HL-60 (cell line): ENCODE measurements at regions not wholly inside any gene's neighbourhood (a gene's known extent, or its start where the extent isn't known, plus 50 kb on each side); places are given as distances from the start of the nearest gene placed in this dataset.

Experiments
- POLR2AphosphoS5 ChIP-seq: IDR thresholded peaks from 2 replicates; pipeline ENCODE4 v1.6.1; 2012; ENCODE audit warnings: low read depth
- TF ChIP-seq, protein P1 (sequence below): IDR thresholded peaks from one replicate; pipeline ENCODE4 v1.5.1; 2011; ENCODE audit warnings: low read length, control low read depth, inconsistent platforms; ENCODE audit not compliant: insufficient read depth
- TF ChIP-seq, protein P2 (sequence below): IDR thresholded peaks from 2 replicates; pipeline ENCODE4 v1.6.1; 2012; ENCODE audit warnings: low read depth; ENCODE audit not compliant: insufficient replicate concordance

DNA sequence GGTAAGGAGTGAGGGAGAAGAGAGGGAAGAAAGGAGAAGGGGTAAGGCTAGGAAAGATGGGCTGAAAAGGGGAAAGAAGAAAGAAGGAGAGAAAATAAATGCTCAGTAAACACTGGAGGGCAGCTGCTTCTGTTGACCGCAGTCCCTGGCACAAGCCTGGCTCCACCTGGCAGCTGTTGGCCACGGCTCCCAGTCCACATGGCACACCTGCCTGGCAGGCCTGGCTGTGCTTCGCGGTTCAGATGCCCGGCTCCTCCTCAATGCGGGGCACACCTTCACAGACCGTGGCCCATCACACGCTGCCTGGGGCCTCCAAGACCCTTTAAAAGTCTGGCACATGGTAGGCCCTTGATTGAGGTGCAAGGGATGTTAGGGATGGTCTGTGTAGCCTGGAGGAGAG, 516.8 kb upstream of the PROK2 start:
- TF ChIP-seq POLR2AphosphoS5, result no peak
- TF ChIP-seq, protein P1, sequence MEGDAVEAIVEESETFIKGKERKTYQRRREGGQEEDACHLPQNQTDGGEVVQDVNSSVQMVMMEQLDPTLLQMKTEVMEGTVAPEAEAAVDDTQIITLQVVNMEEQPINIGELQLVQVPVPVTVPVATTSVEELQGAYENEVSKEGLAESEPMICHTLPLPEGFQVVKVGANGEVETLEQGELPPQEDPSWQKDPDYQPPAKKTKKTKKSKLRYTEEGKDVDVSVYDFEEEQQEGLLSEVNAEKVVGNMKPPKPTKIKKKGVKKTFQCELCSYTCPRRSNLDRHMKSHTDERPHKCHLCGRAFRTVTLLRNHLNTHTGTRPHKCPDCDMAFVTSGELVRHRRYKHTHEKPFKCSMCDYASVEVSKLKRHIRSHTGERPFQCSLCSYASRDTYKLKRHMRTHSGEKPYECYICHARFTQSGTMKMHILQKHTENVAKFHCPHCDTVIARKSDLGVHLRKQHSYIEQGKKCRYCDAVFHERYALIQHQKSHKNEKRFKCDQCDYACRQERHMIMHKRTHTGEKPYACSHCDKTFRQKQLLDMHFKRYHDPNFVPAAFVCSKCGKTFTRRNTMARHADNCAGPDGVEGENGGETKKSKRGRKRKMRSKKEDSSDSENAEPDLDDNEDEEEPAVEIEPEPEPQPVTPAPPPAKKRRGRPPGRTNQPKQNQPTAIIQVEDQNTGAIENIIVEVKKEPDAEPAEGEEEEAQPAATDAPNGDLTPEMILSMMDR, result no peak
- TF ChIP-seq, protein P2, sequence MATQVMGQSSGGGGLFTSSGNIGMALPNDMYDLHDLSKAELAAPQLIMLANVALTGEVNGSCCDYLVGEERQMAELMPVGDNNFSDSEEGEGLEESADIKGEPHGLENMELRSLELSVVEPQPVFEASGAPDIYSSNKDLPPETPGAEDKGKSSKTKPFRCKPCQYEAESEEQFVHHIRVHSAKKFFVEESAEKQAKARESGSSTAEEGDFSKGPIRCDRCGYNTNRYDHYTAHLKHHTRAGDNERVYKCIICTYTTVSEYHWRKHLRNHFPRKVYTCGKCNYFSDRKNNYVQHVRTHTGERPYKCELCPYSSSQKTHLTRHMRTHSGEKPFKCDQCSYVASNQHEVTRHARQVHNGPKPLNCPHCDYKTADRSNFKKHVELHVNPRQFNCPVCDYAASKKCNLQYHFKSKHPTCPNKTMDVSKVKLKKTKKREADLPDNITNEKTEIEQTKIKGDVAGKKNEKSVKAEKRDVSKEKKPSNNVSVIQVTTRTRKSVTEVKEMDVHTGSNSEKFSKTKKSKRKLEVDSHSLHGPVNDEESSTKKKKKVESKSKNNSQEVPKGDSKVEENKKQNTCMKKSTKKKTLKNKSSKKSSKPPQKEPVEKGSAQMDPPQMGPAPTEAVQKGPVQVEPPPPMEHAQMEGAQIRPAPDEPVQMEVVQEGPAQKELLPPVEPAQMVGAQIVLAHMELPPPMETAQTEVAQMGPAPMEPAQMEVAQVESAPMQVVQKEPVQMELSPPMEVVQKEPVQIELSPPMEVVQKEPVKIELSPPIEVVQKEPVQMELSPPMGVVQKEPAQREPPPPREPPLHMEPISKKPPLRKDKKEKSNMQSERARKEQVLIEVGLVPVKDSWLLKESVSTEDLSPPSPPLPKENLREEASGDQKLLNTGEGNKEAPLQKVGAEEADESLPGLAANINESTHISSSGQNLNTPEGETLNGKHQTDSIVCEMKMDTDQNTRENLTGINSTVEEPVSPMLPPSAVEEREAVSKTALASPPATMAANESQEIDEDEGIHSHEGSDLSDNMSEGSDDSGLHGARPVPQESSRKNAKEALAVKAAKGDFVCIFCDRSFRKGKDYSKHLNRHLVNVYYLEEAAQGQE, result no peak
